Neural progenitor cell (in vitro differentiated cells): ENCODE measurements at regions not wholly inside any gene's neighbourhood (a gene's known extent, or its start where the extent isn't known, plus 50 kb on each side); places are given as distances from the start of the nearest gene placed in this dataset.

Experiments used
- CTCF ChIP-seq: fragments of 200-600 bp; sonication (generic); IDR thresholded peaks from 2 replicates; pipeline ENCODE4 v1.5.1; 2017; ENCODE audit warnings: antibody characterized with exemption, mild to moderate bottlenecking
- EZH2 ChIP-seq: fragments of 200-600 bp; sonication (generic); IDR thresholded peaks from 2 replicates; pipeline ENCODE4 v1.6.1; 2017; ENCODE audit warnings: antibody characterized with exemption, mild to moderate bottlenecking, moderate library complexity
- EZH2phosphoT487 ChIP-seq: fragments of 200-600 bp; sonication (generic); IDR thresholded peaks from 2 replicates; pipeline ENCODE4 v1.6.1; 2017; ENCODE audit warnings: antibody characterized with exemption

DNA sequence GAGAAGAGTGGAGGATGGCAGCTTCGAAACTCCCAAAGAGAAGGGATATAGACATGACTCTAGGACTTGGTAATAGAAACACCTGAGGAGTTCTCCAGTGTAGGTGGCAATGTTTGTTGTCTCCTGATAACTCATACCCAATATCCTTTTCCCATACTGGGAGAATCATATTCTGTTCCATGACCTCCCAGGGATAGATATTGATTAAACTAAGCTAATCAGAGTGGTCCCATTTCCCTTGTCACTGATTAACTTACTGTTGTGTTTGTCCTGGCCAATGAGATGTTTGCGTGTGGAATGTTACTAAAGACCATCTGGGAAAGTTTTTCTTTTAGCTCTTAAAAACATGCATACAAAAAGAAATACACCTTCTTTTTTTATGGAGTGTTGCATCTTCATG, 85.6 kb downstream of the RPL22L1 start:
- TF ChIP-seq CTCF (no peak), EZH2 (no peak), EZH2phosphoT487 (no peak)
